LNCAP (cell line): ENCODE measurements at regions not wholly inside any gene's neighbourhood (a gene's known extent, or its start where the extent isn't known, plus 50 kb on each side); places are given as distances from the start of the nearest gene placed in this dataset.

Experiments
- CTCF ChIP-seq: fragments of 450-650 bp; IDR thresholded peaks from 2 replicates; pipeline ENCODE4 v1.5.1; 2017; ENCODE audit warnings: mild to moderate bottlenecking

DNA sequence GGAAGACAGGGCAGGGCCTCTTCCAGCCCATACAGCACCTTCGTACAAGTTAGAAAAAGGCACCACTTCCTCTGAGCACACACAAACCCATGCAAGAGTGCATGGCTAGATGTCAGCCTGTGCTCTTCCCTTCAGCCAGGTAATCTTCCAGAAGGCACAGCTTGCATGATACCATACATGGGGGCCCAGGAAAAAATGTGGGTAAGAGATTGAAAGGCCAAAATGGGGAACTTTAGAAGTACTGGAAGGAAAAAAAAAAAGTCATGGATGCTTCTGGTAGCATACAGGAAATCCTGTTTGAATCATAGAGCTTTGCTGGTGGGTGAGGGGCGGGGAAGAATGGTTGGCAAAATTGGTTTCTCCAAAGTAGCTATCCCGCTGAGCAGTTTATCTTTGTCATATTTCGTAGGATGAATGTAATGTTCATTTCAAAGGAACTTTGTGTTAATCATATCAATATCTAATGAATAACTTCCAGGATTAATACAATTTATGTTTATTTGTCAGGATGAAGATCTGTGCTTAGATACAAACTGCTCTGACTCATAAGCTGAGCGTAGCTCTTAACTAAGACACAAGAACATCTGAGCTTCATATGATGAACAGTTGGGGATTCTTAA, 78.2 kb upstream of the MAP3K1 start:
- no peak for TF ChIP-seq CTCF

GRCh38 chr5:56735849-56736641, 79.3 kb upstream of the MAP3K1 start:
- TF ChIP-seq CTCF: no peak

DNA sequence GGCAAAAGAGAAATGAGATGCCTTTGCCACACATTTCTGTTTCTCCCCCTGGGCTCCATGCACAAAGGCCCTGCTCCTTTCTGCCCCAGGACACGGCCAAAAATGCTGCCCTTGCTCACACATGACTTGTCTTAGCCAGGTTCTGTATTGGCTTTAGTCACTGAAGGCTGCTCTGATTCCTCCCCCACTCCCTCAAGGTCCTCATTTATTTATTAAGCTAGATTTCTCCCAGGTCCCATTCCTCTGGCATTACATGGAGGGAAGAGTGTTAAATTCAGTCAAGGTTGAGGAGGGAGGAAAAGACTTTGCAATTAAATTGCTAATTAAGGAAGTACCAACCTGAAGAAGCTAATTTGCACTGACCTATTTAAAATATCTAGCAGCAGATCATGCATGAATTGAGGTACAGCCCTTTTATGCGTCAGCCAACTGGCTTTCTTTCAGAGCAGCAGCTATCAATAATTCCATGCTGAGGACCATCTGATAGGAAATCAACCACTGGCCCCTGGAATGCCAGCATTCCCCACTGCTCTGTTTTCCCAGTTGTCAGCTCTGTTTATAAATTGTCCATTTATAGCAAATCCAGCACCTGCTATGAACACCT, 81.2 kb upstream of the MAP3K1 start:
- no peak for TF ChIP-seq CTCF

DNA sequence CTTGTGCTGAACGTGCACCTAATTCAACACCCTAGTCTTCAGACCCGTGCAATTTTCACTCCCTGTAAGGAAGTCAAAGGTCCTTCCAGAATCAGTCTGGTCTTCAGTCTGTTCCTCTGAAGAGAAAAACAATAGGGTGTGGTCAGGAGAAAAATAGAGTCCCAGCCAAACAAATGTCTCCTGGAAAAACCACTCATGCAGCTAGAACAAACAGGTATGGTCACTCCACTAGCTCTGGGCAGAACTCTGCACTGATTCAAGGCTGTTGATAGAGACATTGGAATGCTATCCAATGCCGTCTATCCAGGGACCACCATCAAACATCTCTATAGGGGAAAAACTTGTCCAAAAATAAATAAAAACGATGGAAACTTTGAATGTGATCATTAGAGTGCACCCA, 81.8 kb upstream of the MAP3K1 start:
- no peak for TF ChIP-seq CTCF

DNA sequence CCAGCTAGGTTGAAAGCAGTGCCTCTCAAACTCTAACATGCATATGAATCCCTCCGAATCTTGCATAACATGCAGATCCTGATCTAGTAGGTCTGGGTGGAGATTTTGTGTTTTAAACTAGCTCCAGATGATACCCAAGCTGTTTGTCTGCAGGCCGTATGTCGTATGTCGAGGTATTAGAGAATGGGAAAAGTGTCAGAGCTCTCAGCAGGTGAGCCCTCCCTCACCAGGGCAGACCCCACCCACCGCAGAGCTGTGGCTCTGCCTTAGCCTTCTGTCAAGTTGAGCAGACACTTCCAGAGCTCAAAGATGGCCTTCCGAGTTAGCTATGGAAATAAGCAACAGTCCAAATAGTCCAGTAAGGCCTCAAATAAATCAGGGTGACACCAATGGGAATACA, 83.2 kb upstream of the MAP3K1 start:
- no peak for TF ChIP-seq CTCF

DNA sequence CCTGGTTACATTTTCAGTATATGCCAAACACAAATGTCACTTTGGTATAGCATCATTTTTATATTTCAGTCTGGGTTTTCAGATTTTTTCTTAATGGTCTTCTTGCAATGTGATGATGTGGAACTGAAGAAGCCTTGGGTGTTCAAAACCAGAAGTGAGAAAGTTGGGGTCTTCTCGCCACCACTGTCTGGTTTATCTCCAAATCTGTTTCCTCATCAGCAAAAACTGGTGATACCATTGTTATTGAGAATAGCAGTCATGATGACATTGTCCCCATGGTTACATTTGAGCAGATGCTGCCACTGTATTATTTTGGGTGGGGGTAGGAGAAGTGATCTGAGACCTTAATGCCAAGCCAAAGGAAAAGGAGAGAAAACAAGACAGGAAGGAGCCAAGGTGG, 85.9 kb upstream of the MAP3K1 start:
- no peak for TF ChIP-seq CTCF

- no peak for TF ChIP-seq CTCF
Observed at GRCh38 chr5:56725711-56726411, 89.5 kb upstream of the MAP3K1 start.
